HG03469 (cell line): ENCODE measurements at regions not wholly inside any gene's neighbourhood (a gene's known extent, or its start where the extent isn't known, plus 50 kb on each side); places are given as distances from the start of the nearest gene placed in this dataset.
"Not testable (repeated sequence)": the region's sequence is repeated elsewhere in the genome, so short reads cannot be mapped to it uniquely, and the experiment has no call there.

Experiments used
- ATAC-seq: cut with Tn5 transposase; IDR thresholded peaks from one replicate; pipeline ENCODE4 v1.9.1; 2021; ENCODE audit warnings: mild to moderate bottlenecking, moderate library complexity, moderate number of reproducible peaks; ENCODE audit not compliant: unreplicated experiment

- no peak for ATAC-seq
These were observed 75.1 kb downstream of the HAUS1 start for GRCh38 chr18:46179306-46179705.

- ATAC-seq, result no peak
These were observed 78.6 kb downstream of the HAUS1 start for GRCh38 chr18:46182633-46183358.

GRCh38 chr18:46184296-46184695 lies 80.1 kb downstream of the HAUS1 start:
- ATAC-seq, result not testable (repeated sequence)

GRCh38 chr18:46184727-46185126 lies 80.5 kb downstream of the HAUS1 start:
- ATAC-seq, result no peak

- ATAC-seq, result no peak
These were observed 86.5 kb downstream of the HAUS1 start for GRCh38 chr18:46190667-46191066.

GRCh38 chr18:46196627-46197243 lies 92.5 kb downstream of the HAUS1 start:
- ATAC-seq, result no peak

GRCh38 chr18:46199515-46200147 lies 95.4 kb downstream of the HAUS1 start:
- no peak for ATAC-seq

GRCh38 chr18:46200178-46201055 lies 96.2 kb downstream of the HAUS1 start:
- ATAC-seq, result not testable (repeated sequence)

GRCh38 chr18:46204143-46204542 lies 100.0 kb downstream of the HAUS1 start:
- no peak for ATAC-seq

- ATAC-seq, result no peak
These were observed 103.8 kb downstream of the HAUS1 start for GRCh38 chr18:46207985-46208384.

- no peak for ATAC-seq
These were observed 105.0 kb downstream of the HAUS1 start for GRCh38 chr18:46209161-46209560.

- no peak for ATAC-seq
These were observed 107.6 kb downstream of the HAUS1 start for GRCh38 chr18:46211816-46212215.

- ATAC-seq, result no peak
These were observed 108.2 kb downstream of the HAUS1 start for GRCh38 chr18:46212398-46212797.

GRCh38 chr18:46213295-46213694 lies 109.1 kb downstream of the HAUS1 start:
- ATAC-seq, result no peak

- ATAC-seq, result no peak
These were observed 110.2 kb downstream of the HAUS1 start for GRCh38 chr18:46214435-46214834.

- no peak for ATAC-seq
These were observed 111.9 kb downstream of the HAUS1 start for GRCh38 chr18:46215902-46216723.

- no peak for ATAC-seq
These were observed 115.9 kb downstream of the HAUS1 start for GRCh38 chr18:46220116-46220515.

- ATAC-seq, result no peak
These were observed 117.9 kb downstream of the HAUS1 start for GRCh38 chr18:46222093-46222492.

- no peak for ATAC-seq
These were observed 118.7 kb downstream of the HAUS1 start for GRCh38 chr18:46222710-46223360.
